Muscle of back (tissue), 3 donors: ENCODE measurements at regions not wholly inside any gene's neighbourhood (a gene's known extent, or its start where the extent isn't known, plus 50 kb on each side); places are given as distances from the start of the nearest gene placed in this dataset.
A peak's percentile ranks its signal among the peaks of the same experiment; 100 is the strongest.
"Not testable (repeated sequence)": the region's sequence is repeated elsewhere in the genome, so short reads cannot be mapped to it uniquely, and the experiment has no call there.

Source experiments
- DNase-seq, 3 donors: peaks; one replicate each; pipeline versions ENCODE4 v3.0.0 to v3.0.0-alpha.2; 2013

- no peak for DNase-seq
Observed at GRCh38 chr10:108362296-108362695, 1197.8 kb upstream of the SORCS1 start.

- peak in 1 of 3 donors; percentile 27 for DNase-seq
Observed at GRCh38 chr10:108360187-108360586, 1195.7 kb upstream of the SORCS1 start.

- DNase-seq: peak in 1 of 3 donors; percentile 85
Observed at GRCh38 chr10:108358912-108359311, 1194.4 kb upstream of the SORCS1 start.

- no peak for DNase-seq
Observed at GRCh38 chr10:108352771-108353170, 1188.3 kb upstream of the SORCS1 start.

GRCh38 chr10:108348215-108348614 lies 1183.7 kb upstream of the SORCS1 start:
- DNase-seq: no peak

- no peak for DNase-seq
Observed at GRCh38 chr10:108346066-108346465, 1181.6 kb upstream of the SORCS1 start.

- no peak for DNase-seq
Observed at GRCh38 chr10:108338146-108338545, 1173.6 kb upstream of the SORCS1 start.

- DNase-seq: no peak
Observed at GRCh38 chr10:108336836-108337235, 1172.3 kb upstream of the SORCS1 start.

GRCh38 chr10:108327706-108328105 lies 1163.2 kb upstream of the SORCS1 start:
- DNase-seq: peak in 1 of 3 donors; percentile 9

GRCh38 chr10:108323274-108323798 lies 1158.8 kb upstream of the SORCS1 start:
- no peak for DNase-seq

GRCh38 chr10:108319434-108320222 lies 1155.1 kb upstream of the SORCS1 start:
- no peak for DNase-seq

- not testable (repeated sequence) for DNase-seq
Observed at GRCh38 chr10:108315636-108316035, 1151.1 kb upstream of the SORCS1 start.

- no peak for DNase-seq
Observed at GRCh38 chr10:108307925-108308312, 1143.4 kb upstream of the SORCS1 start.

- no peak for DNase-seq
Observed at GRCh38 chr10:108307250-108307924, 1142.9 kb upstream of the SORCS1 start.

GRCh38 chr10:108303149-108303548 lies 1138.6 kb upstream of the SORCS1 start:
- DNase-seq: peak in 2 of 3 donors; percentile 8 to 24

- DNase-seq: no peak
Observed at GRCh38 chr10:108301002-108301401, 1136.5 kb upstream of the SORCS1 start.

GRCh38 chr10:108290823-108291222 lies 1126.3 kb upstream of the SORCS1 start:
- no peak for DNase-seq

- no peak for DNase-seq
Observed at GRCh38 chr10:108275895-108276685, 1111.6 kb upstream of the SORCS1 start.

- DNase-seq: no peak
Observed at GRCh38 chr10:108260383-108260906, 1095.9 kb upstream of the SORCS1 start.

GRCh38 chr10:108254089-108254488 lies 1089.6 kb upstream of the SORCS1 start:
- DNase-seq: no peak

- DNase-seq: no peak
Observed at GRCh38 chr10:108252771-108253170, 1088.3 kb upstream of the SORCS1 start.
